HG03060 (cell line): ENCODE measurements at regions not wholly inside any gene's neighbourhood (a gene's known extent, or its start where the extent isn't known, plus 50 kb on each side); places are given as distances from the start of the nearest gene placed in this dataset.

Experiments
- ATAC-seq: cut with Tn5 transposase; IDR thresholded peaks from one replicate; pipeline ENCODE4 v1.9.1; 2021; ENCODE audit warnings: low read depth, moderate number of reproducible peaks; ENCODE audit not compliant: unreplicated experiment

DNA sequence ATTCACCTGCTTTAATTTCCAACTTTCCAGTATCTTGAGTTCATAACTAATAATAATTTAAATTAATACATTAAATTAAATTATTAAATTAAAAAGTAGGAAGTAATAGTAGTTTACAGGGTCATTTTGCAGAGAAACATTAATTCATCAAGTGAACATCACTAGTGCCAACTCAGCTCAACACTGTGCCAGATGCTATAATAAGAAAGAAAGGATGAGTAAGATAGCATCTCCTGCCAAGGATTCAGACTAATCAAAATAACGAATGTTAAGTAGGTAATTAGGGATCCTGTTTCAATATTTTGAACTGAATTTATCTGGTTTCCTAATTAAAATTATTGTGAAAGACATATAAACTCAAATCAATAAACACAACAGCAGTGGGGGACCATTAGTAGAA, 596.7 kb downstream of the SLC6A15 start:
- ATAC-seq = no peak

DNA sequence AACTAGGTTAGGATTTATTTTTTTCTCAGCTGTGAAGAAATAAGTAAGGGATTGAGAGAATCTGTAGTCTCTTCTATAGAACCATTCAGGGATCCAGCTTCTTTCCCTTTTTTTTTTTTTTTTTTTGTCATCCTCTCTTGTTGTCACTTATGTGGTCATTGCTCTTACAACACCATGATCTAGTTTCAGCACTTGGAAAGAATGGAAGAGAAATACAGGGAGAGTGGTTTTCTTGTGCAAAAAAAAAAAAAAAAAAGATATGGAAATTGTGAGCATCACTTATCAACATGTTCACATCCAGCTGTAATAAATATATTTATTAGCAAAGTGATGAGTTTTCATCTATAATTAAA, 599.3 kb downstream of the SLC6A15 start:
- ATAC-seq = no peak

DNA sequence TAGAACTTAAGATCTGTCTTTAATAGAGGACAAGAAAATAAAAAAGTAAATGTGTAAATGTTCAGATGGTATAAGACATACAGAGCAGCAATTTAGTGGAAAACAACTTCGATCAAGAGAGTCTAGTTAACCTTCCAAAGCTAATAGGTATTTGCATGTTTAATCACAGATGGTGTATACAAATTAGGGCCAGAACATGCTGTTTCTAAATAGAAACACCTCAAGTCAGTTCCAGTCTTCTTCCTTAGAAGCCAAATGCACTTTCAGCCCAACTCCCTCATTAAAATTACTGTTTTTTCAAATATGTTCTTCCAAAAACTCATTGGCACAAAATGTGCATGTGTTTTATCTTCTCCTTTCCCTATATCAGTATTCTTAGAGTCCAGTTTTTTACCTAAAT, 604.4 kb downstream of the SLC6A15 start:
- no peak for ATAC-seq

DNA sequence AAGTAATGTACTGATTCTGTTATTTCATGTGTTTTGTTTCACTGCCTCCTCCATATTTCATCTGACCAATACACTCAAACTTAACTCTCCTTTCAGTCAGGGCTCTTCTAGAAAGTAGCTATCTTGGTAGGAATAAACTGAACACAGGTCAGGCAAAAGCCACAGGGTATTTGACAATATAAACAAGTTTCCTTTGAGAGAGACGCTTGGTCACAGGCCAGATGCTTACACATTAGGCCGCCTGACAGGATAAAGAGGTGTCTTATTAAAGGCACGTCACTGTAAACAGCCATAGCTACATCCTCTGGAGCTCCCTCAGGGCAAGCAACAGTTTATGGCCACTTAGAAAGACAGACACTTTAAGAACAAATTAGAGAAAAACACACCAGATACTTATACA, 607.5 kb downstream of the SLC6A15 start:
- no peak for ATAC-seq

DNA sequence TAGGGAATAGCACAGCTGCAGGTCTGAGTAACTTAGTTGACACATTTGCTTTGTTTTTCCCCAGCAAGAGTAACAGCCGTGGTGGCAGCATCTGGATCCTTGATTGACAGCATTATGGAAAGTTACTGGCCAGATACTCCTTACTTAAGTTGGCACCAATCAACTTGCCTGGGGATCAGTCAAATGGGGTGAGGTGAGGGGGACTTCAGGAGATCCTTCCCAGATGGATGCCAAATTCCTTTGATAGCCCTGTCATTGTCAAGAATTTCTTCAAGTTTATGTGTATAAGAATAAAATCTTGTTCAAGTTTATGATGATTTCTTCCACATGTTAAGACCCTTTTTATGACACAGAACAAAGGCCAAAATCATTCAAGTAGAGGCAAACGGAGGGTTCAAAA, 618.4 kb downstream of the SLC6A15 start:
- no peak for ATAC-seq

- ATAC-seq = no peak
Observed at GRCh38 chr12:84290168-84290567, 622.4 kb downstream of the SLC6A15 start.

GRCh38 chr12:84277986-84278385, 634.6 kb downstream of the SLC6A15 start:
- no peak for ATAC-seq

- ATAC-seq = no peak
Observed at GRCh38 chr12:84276215-84276614, 636.4 kb downstream of the SLC6A15 start.

GRCh38 chr12:84272324-84272723, 640.3 kb downstream of the SLC6A15 start:
- no peak for ATAC-seq

DNA sequence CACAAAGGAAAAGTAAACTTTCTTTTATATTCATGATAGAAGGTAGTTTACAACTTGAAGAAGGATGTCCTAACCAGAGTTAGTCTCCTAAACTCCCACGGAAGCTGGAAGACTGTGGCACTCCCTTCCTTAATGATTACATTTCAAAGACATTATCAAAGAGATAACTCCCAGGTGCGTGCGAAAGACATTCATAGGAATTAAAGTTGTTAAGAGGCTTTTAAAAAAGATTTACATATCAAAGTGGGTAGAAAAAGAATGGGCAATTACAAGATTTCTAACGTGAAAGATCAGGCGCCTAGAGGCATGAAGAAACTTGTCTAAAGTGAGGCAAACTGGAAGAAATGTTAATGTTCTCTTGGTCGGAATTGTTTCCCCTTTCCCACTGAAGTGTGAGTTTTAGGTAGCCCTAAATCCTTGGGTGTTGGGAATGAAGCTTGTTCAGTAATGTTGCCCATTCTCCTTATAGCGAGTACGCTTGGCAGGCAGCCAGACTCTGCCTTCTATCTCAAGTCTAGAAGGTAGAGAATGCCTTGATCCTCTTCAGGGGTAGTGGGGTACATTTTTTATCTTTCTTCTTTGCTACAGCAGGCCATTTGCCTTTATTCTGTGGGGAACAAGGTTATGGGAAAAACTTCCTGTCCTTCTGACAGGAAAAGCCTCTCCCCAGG, 642.0 kb downstream of the SLC6A15 start:
- no peak for ATAC-seq

DNA sequence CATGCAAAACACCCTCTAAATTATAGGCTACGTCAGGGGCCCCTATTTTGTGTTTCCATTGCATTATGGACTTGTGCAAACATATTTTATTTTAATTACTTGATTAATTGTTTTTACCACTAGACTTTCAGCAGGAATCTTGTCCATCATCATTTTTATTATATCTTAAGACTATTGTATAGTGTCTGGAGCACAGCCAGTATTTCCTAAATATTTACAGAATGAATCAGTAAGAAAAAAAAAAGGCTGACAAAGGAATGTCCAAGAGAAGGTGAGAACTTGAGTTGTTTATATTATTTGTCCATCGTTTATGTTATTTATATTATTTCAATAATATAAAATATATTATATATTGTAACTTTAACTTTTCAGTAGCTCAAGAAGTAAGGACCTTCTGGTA, 664.7 kb downstream of the SLC6A15 start:
- no peak for ATAC-seq

- no peak for ATAC-seq
Observed at GRCh38 chr12:84243686-84244085, 668.9 kb downstream of the SLC6A15 start.

DNA sequence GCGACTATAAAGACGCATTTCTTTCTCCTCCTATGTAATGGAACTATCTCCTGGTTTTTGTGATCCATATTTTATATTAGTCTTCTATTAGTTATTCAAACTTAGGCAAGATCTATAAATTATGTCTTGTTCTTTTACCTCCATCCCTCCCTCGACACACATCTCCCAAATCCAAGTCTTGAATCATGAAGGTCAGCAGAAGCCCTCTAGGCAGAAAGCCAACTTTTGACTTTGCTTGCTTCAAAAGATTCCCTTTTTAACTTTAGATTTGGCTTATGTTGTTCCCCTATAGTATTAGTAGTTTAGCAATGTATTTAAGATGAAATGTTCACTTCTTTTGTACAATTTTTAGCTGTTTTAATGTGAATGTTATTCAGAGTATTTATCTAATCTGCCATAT, 689.8 kb downstream of the SLC6A15 start:
- no peak for ATAC-seq

- ATAC-seq = no peak
Observed at GRCh38 chr12:84218406-84218805, 694.2 kb downstream of the SLC6A15 start.

DNA sequence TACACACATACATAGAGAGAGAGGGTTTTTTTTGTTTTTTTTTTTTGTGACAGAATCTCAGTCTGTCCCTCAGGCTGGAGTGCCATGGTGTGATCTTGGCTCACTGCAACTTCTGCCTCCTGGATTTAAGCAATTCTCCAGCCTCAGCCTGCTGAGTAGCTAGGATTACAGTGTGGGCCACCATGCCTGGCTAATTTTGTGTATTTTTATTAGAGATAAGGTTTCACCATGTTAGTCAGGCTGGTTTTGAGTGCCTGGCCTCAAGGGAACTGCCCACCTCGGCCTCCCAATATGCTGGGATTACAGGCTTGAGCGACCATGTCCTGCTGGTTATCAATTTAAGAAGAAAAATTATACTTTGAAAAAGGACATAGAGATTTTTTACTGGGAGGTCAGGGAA, 710.6 kb downstream of the SLC6A15 start:
- no peak for ATAC-seq

GRCh38 chr12:84198294-84198946, 714.2 kb downstream of the SLC6A15 start:
- ATAC-seq = no peak

- no peak for ATAC-seq
Observed at GRCh38 chr12:84191779-84192178, 720.8 kb downstream of the SLC6A15 start.

DNA sequence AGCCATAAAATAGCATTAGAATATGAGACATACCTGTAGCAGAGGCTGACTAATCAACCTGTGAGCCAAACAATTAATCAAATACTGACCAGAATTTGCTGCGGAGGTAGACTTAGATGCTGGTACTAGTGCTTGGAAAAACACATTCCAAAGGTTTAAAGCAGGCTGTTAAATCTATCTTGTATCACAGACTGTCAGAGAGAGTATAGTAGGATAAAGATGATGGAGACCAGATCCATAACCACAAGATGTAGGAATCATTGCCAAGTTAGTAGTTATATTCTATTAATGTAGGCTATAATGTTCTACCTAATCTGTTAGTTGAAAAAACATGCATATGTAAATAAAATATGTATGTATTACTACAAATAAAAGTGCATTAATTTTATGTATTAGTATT, 726.2 kb downstream of the SLC6A15 start:
- ATAC-seq = no peak

DNA sequence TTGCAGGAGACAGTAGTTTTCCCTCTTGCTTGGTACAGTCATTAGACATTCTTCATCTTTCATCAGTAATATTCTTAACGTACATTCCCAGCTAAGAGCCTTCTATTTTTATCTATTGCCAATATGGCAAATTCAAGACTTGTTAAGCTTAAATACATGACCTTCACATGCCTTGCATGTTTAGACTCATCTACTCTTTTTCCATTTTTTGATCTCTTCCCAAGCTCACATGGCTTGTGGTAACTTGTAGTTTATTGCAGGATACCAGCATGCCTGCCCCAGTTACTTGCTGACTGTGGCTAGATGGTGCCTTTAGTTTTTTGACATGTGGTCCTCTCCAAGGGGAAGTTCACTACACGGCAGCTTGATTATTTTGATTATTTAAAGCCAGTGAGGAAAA, 729.0 kb downstream of the SLC6A15 start:
- ATAC-seq = no peak

- no peak for ATAC-seq
Observed at GRCh38 chr12:84174115-84174514, 738.5 kb downstream of the SLC6A15 start.

GRCh38 chr12:84172823-84173424, 739.7 kb downstream of the SLC6A15 start:
- no peak for ATAC-seq

DNA sequence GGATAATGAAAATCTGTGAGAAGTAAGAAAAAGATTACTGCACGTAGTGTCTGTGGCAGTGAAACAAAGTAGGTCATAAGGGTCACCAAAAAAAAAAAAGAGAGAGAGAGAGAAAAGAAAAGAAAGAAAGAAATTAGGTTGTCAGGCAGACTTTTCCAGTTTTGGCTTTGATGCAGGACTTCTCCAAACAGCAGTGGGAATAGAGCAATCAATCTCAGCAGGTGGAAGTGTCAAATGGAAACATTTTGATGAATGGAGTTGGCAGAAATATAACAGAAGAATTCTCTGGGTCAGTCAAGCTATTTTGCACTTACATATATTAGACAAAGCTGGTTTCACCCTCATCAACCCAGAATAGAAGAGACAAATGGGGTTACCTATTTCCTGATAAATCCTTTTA, 745.8 kb downstream of the SLC6A15 start:
- ATAC-seq = no peak
